HPDE6-E6E7 (cell line): ENCODE measurements at regions not wholly inside any gene's neighbourhood (a gene's known extent, or its start where the extent isn't known, plus 50 kb on each side); places are given as distances from the start of the nearest gene placed in this dataset.
A peak's percentile ranks its signal among the peaks of the same experiment; 100 is the strongest.
"Not testable (repeated sequence)": the region's sequence is repeated elsewhere in the genome, so short reads cannot be mapped to it uniquely, and the experiment has no call there.

Experiments
- DNase-seq: peaks from one replicate; pipeline ENCODE4 v3.0.0; 2011; ENCODE audit warnings: missing footprints; ENCODE audit errors: extremely low spot score

DNA sequence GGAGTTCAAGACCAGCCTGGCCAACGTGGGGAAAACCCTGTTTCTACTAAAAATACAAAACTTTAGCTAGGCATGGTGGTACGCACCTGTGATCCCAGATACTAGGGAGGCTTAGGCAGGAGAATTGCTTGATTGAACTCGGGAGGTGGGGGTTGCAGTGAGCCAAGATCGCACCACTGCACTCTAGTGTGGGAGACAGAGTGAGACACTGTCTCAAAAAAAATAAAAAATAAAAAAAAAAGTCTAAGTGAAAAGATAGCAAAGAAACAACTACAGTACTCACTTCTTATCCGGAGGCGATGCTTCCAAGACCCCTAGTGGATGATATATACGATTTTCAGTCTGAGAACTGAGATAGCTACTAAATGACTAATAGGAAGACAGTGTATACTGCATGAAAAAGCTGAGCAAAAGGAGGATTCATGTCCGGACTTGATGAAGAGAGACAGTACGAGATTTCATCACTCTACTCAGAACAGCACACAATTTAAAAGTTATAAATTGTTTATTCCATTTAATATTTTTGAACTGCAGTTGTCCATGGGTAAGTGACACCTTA, 138.7 kb upstream of the GOLGA6L6 start:
- DNase-seq: not testable (repeated sequence)

- DNase-seq: no peak
These were observed 130.9 kb upstream of the GOLGA6L6 start for GRCh38 chr15:20672470-20672869.

DNA sequence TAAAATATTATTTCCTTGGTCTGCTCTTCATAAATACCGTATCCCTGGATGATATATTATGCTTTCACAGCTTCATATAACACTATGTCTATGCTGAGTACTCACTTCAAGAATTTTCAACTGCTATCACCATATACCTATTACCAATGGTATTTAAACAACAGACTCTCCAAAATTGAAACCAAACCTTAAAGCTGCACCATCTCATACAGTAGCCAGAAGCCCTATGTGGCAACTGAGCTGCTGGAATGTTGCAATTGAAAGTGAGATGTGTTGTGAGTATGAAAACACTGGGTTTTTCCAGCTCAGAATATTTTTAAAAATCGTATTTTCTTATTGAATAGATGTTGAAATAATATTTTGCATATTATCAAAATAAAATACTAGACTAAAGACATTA, 130.1 kb upstream of the GOLGA6L6 start:
- DNase-seq: no peak

DNA sequence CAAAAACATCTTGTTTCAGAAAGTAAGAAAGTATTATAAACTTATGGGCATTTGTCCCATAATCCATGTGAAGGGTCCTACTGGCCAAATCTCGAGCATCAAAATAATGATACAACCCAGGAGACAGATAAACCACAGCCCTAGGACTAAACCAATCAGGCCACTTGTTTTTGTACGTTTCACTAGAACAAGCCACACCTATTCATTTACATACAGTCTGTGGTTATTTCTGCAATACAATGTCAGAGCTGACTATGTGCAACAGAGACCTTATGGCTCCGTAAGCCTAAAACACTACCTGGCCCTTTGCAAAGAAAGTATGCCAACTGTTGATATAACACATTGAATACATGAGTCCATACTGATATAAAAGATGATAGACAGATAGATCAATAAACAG, 124.8 kb upstream of the GOLGA6L6 start:
- not testable (repeated sequence) for DNase-seq

GRCh38 chr15:20665653-20666052, 124.1 kb upstream of the GOLGA6L6 start:
- no peak for DNase-seq

DNA sequence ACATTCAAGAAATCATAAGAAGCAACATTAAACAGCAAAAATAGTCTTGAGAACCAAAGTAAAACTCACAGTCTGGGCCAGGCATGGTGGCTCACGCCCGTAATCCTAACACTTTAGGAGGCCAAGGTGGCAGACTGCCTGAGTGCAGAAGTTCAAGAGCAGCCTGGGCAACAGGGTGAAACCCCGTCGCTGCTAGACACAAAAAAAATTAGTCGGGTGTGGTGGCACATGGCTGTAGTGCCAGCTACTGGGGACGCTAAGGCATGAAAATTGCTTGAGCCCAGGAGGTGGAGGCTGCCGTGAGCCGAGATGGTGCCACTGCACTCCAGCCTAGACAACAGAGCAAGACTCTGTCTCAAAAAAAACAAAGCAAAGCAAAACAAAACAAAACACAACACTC, 117.7 kb upstream of the GOLGA6L6 start:
- no peak for DNase-seq

- no peak for DNase-seq
These were observed 116.4 kb upstream of the GOLGA6L6 start for GRCh38 chr15:20658024-20658423.

- DNase-seq: no peak
These were observed 115.5 kb upstream of the GOLGA6L6 start for GRCh38 chr15:20657084-20657483.

DNA sequence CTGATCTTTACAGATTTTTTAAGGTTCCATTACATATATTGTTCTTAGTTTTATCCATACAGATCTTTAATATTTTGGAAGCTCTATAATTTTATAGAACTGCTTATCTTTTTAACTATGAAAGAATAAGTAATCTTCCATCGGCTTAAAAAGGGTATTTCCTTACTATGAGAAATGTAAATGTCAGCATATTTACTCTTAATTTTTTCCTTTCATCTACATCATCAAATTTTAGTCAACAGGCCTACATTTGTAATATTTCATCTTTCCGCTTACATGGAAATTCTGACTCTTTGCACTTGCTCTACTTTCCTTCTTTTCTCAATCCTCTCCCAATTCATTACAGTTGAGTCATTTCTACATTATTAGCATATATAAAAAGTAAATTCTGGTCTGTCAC, 111.3 kb upstream of the GOLGA6L6 start:
- no peak for DNase-seq

DNA sequence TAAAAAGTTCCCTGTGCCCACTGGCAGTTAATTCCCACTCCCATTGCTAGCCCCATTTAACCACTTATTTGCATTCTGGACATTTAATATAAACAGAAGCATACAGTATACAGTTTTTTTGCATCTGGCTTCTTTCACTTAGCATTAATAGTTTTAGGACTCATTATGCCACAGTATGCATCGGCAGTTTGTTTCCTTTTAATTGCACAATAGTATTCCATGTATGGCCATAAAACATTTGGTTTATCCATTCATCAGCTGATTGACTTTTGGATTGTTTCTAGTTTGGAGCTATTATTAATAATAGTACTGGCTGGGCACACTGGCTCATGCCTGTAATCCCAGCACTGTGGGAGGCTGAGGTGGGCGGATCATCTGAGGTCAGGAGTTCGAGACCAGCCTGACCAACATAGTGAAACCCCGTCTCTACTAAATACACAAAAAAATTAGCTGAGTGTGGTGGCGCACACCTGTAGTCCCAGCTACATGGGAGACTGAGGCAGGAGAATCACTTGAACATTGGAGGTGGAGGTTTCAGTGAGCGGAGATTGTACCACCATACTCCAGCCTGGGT, 106.9 kb upstream of the GOLGA6L6 start:
- DNase-seq: not testable (repeated sequence)

GRCh38 chr15:20646529-20647142, 105.0 kb upstream of the GOLGA6L6 start:
- DNase-seq: peak; percentile 46

- peak; percentile 41 for DNase-seq
These were observed 104.4 kb upstream of the GOLGA6L6 start for GRCh38 chr15:20645956-20646355.

- no peak for DNase-seq
These were observed 103.3 kb upstream of the GOLGA6L6 start for GRCh38 chr15:20644896-20645295.

- no peak for DNase-seq
These were observed 102.3 kb upstream of the GOLGA6L6 start for GRCh38 chr15:20643829-20644425.

- no peak for DNase-seq
These were observed 101.6 kb upstream of the GOLGA6L6 start for GRCh38 chr15:20643024-20643770.

DNA sequence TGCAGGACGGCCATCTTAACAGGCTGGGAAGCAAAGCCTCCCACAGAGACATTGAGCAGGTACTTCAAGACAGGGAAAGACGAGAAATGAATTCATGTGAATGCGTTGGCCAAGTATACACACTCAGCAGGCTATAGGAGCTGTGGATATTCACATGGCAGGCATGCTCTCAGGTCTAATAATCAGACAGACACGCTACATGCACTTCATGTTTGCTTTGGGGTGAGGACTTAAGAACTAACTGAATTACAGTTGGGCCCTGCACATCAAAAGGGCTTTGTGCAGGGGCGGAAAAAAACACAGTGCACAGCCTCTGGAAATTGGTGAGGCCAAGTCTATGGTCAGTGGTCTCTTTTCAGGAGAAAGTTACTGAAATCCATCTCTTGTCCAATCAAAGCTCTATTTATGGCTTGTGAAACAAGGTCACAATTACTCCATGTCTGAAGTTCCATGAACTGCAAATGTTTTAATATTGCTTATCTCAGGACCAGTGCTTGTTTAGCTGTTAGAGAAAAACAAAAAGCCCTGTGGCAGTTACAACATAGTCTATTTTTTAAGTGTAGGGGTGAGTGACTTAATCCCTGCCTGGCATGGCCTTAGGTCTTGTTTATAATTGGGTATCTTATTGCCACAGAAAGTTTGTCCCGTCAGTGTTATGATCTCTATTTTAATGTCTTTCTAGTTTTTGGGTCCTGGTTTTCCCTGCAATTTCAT, 100.6 kb upstream of the GOLGA6L6 start:
- no peak for DNase-seq

GRCh38 chr15:20640427-20640826, 98.8 kb upstream of the GOLGA6L6 start:
- DNase-seq: not testable (repeated sequence)

- DNase-seq: not testable (repeated sequence)
These were observed 97.6 kb upstream of the GOLGA6L6 start for GRCh38 chr15:20639224-20639623.

GRCh38 chr15:20637499-20637898, 95.9 kb upstream of the GOLGA6L6 start:
- DNase-seq: not testable (repeated sequence)

DNA sequence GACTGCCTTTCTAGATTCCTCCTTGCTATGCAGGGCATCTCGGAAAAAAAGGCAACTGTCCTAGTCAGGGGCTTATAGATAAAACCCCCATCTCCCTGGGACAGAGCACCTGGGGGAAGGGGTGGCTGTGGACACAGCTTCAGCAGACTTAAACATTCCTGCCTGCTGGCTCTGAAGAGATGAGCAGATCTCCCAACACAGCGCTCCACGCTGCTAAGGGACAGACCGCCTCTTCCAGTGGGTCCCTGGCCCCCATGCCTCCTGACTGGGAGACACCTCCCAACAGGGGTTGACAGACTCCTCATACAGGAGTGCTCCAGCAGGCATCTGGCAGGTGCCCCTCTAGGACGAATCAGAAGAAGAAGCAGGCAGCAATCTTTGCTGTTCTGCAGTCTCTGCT, 87.9 kb upstream of the GOLGA6L6 start:
- DNase-seq: not testable (repeated sequence)

GRCh38 chr15:20628538-20628937, 86.9 kb upstream of the GOLGA6L6 start:
- DNase-seq: not testable (repeated sequence)

DNA sequence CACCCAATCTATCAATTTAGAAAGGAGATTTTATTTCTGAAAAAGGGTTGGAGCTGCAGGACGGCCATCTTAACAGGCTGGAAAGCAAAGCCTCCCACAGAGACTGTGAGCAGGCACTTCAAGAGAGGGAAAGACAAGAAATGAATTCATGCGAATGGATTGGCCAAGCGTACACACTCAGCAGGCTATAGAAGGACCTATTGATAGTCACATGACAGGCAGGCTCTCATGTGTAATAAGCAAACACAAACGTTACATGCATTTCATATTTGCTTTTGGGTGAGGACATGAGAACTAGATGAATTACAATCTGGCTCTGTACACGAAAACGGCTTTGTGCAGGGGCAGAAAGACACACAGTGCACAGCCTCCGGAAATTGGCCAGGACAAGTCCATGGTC, 83.9 kb upstream of the GOLGA6L6 start:
- DNase-seq: not testable (repeated sequence)
